Neural cell (in vitro differentiated cells): ENCODE measurements at regions not wholly inside any gene's neighbourhood (a gene's known extent, or its start where the extent isn't known, plus 50 kb on each side); places are given as distances from the start of the nearest gene placed in this dataset.

Source experiments
- H2AFZ ChIP-seq: fragments of 200-600, 300-800 bp; sonication (generic), shearing (Covaris generic); 2 replicates; pipeline ENCODE4 v1.6.0; 2014; ENCODE audit warnings: low read depth, mild to moderate bottlenecking, antibody characterized with exemption, low read length, moderate library complexity
- H3F3A ChIP-seq: fragments of 200-600 bp; shearing (Covaris generic); 2 replicates; pipeline ENCODE4 v1.6.1; 2016; ENCODE audit warnings: mild to moderate bottlenecking, moderate library complexity, mixed read lengths, antibody characterized with exemption, low read length; ENCODE audit not compliant: insufficient read depth, poor library complexity, severe bottlenecking
- H3K27ac ChIP-seq: fragments of 200-600, 300-800 bp; sonication (generic), shearing (Covaris generic); 2 replicates; pipeline ENCODE4 v1.5.1; 2014; ENCODE audit warnings: mild to moderate bottlenecking, low read length, moderate library complexity
- H3K27me3 ChIP-seq: fragments of 300-800, 200-600 bp; sonication (generic), shearing (Covaris generic); 2 replicates; pipeline ENCODE4 v1.6.0; 2014; ENCODE audit warnings: mild to moderate bottlenecking, low read depth, low read length, moderate library complexity; ENCODE audit not compliant: insufficient read depth
- H3K36me3 ChIP-seq: fragments of 300-800, 200-600 bp; sonication (generic), shearing (Covaris generic); 2 replicates; pipeline ENCODE4 v1.5.1; 2014; ENCODE audit warnings: mild to moderate bottlenecking, antibody characterized with exemption, low read length, moderate library complexity; ENCODE audit not compliant: insufficient read depth
- H3K4me2 ChIP-seq: fragments of 300-800, 200-600 bp; sonication (generic), shearing (Covaris generic); 2 replicates; pipeline ENCODE4 v1.6.0; 2014; ENCODE audit warnings: mild to moderate bottlenecking, low read length
- H3K4me3 ChIP-seq: fragments of 300-800, 200-600 bp; sonication (generic), shearing (Covaris generic); 2 replicates; pipeline ENCODE4 v1.5.1; 2014; ENCODE audit warnings: mild to moderate bottlenecking, low read length, moderate library complexity
- H3K79me2 ChIP-seq: fragments of 200-600 bp; shearing (Covaris generic); replicated peaks from 2 replicates; pipeline ENCODE4 v1.6.0; 2014; ENCODE audit warnings: mild to moderate bottlenecking, low read length, moderate library complexity; ENCODE audit not compliant: insufficient read depth
- H3K9ac ChIP-seq: fragments of 300-800, 200-600 bp; sonication (generic), shearing (Covaris generic); 2 replicates; pipeline ENCODE4 v1.6.1; 2016; ENCODE audit warnings: mild to moderate bottlenecking, low read length, mixed read lengths
- H3K9me2 ChIP-seq: fragments of 200-600 bp; shearing (Covaris generic); 2 replicates; pipeline ENCODE4 v1.6.1; 2016; ENCODE audit warnings: mild to moderate bottlenecking, low read length, mixed read lengths; ENCODE audit not compliant: insufficient read depth
- H3K9me3 ChIP-seq: fragments of 200-600, 300-800 bp; sonication (generic), shearing (Covaris generic); 2 replicates; pipeline ENCODE4 v1.6.1; 2016; ENCODE audit warnings: mild to moderate bottlenecking, mixed run types, low read length, moderate library complexity, mixed read lengths
- H4K20me1 ChIP-seq: fragments of 200-600 bp; shearing (Covaris generic); 2 replicates; pipeline ENCODE4 v1.6.1; 2016; ENCODE audit warnings: mild to moderate bottlenecking, mixed run types; ENCODE audit not compliant: insufficient read depth
- EP300 ChIP-seq: fragments of 450-650 bp; conservative IDR thresholded peaks from 2 replicates; pipeline ENCODE4 v1.6.1; 2014; ENCODE audit warnings: antibody characterized with exemption, mild to moderate bottlenecking, moderate library complexity; ENCODE audit not compliant: poor library complexity, severe bottlenecking
- EZH2 ChIP-seq: fragments of 200-600, 300-800 bp; shearing (Covaris generic), sonication (generic); IDR thresholded peaks from 2 replicates; pipeline ENCODE4 v1.6.1; 2014; ENCODE audit warnings: antibody characterized with exemption, low read length, borderline replicate concordance, mild to moderate bottlenecking; ENCODE audit not compliant: insufficient read depth, poor library complexity, severe bottlenecking
- MXI1 ChIP-seq: fragments of 450-650 bp; conservative IDR thresholded peaks from 2 replicates; pipeline ENCODE4 v1.6.1; 2014; ENCODE audit warnings: antibody characterized with exemption, mild to moderate bottlenecking; ENCODE audit not compliant: poor library complexity, severe bottlenecking
- POLR2AphosphoS5 ChIP-seq: IDR thresholded peaks from 2 replicates; pipeline ENCODE4 v1.6.1; 2012
- RAD21 ChIP-seq: fragments of 450-650 bp; conservative IDR thresholded peaks from 2 replicates; pipeline ENCODE4 v1.6.1; 2014; ENCODE audit warnings: antibody characterized with exemption, mild to moderate bottlenecking, moderate library complexity
- SMC3 ChIP-seq: fragments of 450-650 bp; conservative IDR thresholded peaks from 2 replicates; pipeline ENCODE4 v1.6.1; 2014; ENCODE audit warnings: antibody characterized with exemption, mild to moderate bottlenecking, moderate library complexity; ENCODE audit not compliant: poor library complexity
- TAF1 ChIP-seq: IDR thresholded peaks from 2 replicates; pipeline ENCODE4 v1.6.1; 2012; ENCODE audit warnings: low read depth
- TF ChIP-seq, protein P1 (sequence below): fragments of 450-650 bp; IDR thresholded peaks from 2 replicates; pipeline ENCODE4 v1.5.1; 2014; ENCODE audit warnings: antibody characterized with exemption, mild to moderate bottlenecking, moderate library complexity; ENCODE audit not compliant: poor library complexity, severe bottlenecking
- TF ChIP-seq, protein P2 (sequence below): IDR thresholded peaks from 2 replicates; pipeline ENCODE4 v1.6.1; 2012; ENCODE audit warnings: borderline replicate concordance

DNA sequence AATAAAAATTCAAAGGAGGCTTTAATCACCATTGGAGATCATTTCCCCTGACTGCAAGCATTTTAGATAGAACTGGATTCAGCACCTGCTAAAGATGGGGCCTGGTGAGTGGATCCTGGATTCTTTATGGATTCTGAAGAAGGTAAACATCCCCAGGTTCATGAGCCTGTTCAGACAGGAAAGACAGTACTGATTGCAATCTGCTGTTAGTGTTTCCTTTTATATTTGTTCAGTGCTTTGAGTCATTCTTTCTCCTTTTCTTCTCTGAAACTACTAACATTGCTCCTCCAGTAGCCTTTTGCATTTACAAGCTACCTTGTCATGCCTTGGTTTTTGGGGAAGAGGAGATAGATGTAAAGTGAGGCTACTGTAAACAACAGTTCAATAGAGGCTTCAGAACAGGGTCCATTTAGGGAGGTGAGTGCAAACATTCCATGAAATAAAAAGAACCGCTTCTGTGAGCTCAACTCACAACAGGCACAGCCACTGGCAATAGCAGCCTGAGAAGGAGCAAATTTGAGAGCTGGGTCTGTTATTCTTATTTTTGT, 66.4 kb upstream of the PRL start:
- no peak overlapping the region for H3K9ac ChIP-seq
- H3K27me3 ChIP-seq, result no peaks in the 10 kb centered on the region
- no peaks in the 10 kb centered on the region for H3K9me3 ChIP-seq
- no peak overlapping the region for H3K4me3 ChIP-seq
- H3K9me2 ChIP-seq, result no peaks in the 10 kb centered on the region
- no peak overlapping the region for H2AFZ ChIP-seq
- H3K79me2 ChIP-seq, result no peaks in the 10 kb centered on the region
- no peak for TF ChIP-seq SMC3
- TF ChIP-seq, protein P1, sequence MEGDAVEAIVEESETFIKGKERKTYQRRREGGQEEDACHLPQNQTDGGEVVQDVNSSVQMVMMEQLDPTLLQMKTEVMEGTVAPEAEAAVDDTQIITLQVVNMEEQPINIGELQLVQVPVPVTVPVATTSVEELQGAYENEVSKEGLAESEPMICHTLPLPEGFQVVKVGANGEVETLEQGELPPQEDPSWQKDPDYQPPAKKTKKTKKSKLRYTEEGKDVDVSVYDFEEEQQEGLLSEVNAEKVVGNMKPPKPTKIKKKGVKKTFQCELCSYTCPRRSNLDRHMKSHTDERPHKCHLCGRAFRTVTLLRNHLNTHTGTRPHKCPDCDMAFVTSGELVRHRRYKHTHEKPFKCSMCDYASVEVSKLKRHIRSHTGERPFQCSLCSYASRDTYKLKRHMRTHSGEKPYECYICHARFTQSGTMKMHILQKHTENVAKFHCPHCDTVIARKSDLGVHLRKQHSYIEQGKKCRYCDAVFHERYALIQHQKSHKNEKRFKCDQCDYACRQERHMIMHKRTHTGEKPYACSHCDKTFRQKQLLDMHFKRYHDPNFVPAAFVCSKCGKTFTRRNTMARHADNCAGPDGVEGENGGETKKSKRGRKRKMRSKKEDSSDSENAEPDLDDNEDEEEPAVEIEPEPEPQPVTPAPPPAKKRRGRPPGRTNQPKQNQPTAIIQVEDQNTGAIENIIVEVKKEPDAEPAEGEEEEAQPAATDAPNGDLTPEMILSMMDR, result no peak
- TF ChIP-seq, protein P2, sequence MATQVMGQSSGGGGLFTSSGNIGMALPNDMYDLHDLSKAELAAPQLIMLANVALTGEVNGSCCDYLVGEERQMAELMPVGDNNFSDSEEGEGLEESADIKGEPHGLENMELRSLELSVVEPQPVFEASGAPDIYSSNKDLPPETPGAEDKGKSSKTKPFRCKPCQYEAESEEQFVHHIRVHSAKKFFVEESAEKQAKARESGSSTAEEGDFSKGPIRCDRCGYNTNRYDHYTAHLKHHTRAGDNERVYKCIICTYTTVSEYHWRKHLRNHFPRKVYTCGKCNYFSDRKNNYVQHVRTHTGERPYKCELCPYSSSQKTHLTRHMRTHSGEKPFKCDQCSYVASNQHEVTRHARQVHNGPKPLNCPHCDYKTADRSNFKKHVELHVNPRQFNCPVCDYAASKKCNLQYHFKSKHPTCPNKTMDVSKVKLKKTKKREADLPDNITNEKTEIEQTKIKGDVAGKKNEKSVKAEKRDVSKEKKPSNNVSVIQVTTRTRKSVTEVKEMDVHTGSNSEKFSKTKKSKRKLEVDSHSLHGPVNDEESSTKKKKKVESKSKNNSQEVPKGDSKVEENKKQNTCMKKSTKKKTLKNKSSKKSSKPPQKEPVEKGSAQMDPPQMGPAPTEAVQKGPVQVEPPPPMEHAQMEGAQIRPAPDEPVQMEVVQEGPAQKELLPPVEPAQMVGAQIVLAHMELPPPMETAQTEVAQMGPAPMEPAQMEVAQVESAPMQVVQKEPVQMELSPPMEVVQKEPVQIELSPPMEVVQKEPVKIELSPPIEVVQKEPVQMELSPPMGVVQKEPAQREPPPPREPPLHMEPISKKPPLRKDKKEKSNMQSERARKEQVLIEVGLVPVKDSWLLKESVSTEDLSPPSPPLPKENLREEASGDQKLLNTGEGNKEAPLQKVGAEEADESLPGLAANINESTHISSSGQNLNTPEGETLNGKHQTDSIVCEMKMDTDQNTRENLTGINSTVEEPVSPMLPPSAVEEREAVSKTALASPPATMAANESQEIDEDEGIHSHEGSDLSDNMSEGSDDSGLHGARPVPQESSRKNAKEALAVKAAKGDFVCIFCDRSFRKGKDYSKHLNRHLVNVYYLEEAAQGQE, result no peak
- no peak for TF ChIP-seq MXI1
- TF ChIP-seq RAD21, result no peak
- TF ChIP-seq TAF1, result no peak
- no peak for TF ChIP-seq POLR2AphosphoS5
- no peak for TF ChIP-seq EZH2
- TF ChIP-seq EP300, result no peak
- H4K20me1 ChIP-seq, result no peaks in the 10 kb centered on the region
- H3F3A ChIP-seq, result no peaks in the 10 kb centered on the region
- no peaks in the 10 kb centered on the region for H3K36me3 ChIP-seq
- no peak overlapping the region for H3K27ac ChIP-seq
- no peak overlapping the region for H3K4me2 ChIP-seq

DNA sequence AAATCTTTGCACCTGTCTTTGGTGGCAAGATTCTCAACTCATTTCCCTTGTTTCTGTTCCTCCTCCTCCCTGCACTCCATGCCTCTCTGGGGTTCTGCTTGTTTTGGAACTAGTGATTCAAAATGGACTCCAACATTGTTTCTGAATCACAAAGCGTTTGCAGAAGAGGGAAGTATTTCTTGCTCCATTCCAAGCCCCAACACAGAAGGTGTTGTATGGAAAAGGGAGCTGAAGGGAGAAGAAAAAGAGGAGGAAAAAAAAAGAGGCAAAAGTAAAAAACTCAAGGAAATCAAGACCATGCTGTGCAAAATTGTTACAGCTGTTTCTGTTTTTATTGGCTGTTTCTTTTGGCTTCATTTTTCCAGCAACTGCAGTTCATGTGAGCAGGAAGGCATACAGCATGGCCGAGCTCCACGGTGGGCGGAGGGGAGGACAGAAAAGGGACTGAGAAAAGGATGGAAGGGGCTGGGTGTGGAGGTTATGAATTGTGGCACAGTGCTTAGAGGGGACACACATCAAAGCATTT, 66.9 kb upstream of the PRL start:
- H4K20me1 ChIP-seq, result no peaks in the 10 kb centered on the region
- TF ChIP-seq MXI1, result no peak
- no peak for TF ChIP-seq TAF1
- TF ChIP-seq, protein P1, result no peak
- TF ChIP-seq, protein P2, result no peak
- TF ChIP-seq EZH2, result no peak
- no peak overlapping the region for H3K4me2 ChIP-seq
- H3F3A ChIP-seq, result no peaks in the 10 kb centered on the region
- H3K79me2 ChIP-seq, result no peaks in the 10 kb centered on the region
- no peak overlapping the region for H3K9ac ChIP-seq
- no peak overlapping the region for H3K27ac ChIP-seq
- no peaks in the 10 kb centered on the region for H3K27me3 ChIP-seq
- H3K36me3 ChIP-seq, result no peaks in the 10 kb centered on the region
- no peaks in the 10 kb centered on the region for H3K9me2 ChIP-seq
- H3K4me3 ChIP-seq, result no peak overlapping the region
- H3K9me3 ChIP-seq, result no peaks in the 10 kb centered on the region
- no peak overlapping the region for H2AFZ ChIP-seq
